ENCODE measurements at regions not wholly inside any gene's neighbourhood (a gene's known extent, or its start where the extent isn't known, plus 50 kb on each side); places are given as distances from the start of the nearest gene placed in this dataset.

DNA sequence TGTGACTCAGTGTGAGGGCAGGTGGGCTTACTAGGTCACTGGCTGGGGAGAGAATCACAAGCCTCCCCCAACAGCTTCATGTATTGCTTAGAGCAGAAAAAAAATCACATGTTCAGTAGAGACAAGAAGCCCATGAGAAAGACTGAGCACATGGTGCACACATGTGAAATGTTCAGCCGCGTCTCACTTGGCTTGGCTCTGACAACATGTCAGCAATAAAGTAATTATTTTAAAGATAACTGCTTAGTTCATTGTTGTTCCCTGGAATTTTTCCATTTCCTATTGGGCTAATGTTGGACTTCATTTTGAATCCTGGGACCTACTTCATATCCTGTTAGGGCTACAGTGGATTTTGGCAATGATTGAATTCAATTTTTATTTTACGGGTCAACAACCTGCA lies 222.6 kb downstream of the C6orf118 start:
- no peak for DNase-seq (ENCODE audit: low read depth in 2 of 2)

DNA sequence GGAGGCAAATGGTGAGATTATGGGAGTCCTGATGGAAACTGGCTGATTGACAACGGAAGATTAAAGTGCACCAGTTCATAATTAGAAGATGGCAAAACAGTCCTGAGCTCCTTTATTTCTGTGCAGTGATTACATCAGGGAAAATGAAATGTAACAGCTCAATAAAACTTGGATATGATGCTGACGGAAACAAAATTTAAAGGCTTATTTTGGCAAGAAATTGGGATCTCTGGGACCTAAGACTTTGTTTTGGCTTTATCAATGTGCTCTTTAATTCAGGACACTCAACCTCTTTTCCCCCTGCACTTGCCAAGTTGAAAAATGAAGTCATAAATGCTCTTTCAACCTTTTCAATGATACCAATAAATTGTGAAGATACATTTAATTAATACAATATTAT lies 226.8 kb downstream of the C6orf118 start:
- DNase-seq (ENCODE audit: low read depth in 2 of 2) = no peak

DNA sequence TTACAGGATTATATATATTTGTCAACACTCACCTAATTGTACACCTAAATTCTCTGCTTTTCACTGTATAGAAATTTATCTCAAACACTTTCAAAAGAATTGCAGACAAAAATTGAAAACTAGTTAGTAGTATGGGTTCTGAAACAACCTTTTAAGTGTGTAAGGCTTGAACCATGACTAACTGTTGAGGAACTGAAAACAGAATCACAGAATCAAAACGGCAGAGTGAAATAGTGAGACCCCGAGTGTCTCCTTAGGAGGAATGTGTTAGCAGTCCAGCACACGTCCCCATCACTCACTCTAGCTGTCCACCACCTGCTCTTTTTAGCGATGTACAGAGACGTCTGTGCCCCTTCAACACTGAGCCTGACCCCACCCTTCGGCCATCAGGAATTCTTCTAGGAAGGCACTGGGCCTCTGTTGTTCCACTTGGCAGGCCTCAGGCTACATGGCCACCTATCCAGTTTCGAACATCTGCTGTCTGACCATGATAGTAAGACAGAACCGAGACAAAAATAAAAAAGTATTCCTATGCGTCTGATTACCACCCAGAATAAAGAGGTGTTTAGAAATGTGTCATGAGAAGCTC lies 227.4 kb downstream of the C6orf118 start:
- no peak for DNase-seq (ENCODE audit: low read depth in 2 of 2)

DNA sequence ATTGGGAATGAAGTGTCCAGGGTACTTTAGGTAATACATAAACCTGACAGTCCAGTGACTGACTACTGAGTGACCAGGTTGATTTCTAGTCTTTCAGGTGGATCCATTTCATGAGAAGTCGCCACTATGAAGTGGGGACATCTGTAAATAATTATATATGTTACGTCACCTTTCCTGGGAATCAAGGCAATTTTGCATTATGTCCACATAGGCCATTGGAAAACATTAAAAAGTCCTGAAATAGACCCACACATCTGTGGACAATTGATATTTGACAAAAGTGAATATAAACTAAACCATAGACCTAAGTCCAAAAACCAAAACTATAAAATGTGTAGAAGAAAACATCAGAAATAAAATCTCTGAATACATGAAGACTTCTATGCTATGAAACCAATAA lies 231.5 kb downstream of the C6orf118 start:
- no peak for DNase-seq (ENCODE audit: low read depth in 2 of 2)

DNA sequence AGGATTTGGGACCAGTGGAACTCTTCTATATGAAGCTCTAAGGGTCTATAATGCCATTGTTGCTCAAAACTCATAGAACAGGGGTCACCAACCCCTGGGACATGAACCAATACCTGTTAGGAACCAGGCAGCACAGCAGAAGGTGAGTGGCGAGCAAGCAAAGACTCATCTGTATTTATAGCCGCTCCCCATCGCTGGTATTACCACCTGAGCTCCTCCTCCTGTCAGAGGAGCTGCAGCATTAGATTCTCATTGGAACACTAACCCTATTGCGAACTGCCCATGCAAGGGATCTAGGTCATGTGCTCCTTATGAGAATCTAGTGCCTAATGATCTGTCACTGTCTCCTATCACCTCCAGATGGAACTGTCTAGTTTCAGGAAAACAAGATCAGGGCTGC lies 237.5 kb downstream of the C6orf118 start:
- no peak for DNase-seq (ENCODE audit: low read depth in 2 of 2)

DNA sequence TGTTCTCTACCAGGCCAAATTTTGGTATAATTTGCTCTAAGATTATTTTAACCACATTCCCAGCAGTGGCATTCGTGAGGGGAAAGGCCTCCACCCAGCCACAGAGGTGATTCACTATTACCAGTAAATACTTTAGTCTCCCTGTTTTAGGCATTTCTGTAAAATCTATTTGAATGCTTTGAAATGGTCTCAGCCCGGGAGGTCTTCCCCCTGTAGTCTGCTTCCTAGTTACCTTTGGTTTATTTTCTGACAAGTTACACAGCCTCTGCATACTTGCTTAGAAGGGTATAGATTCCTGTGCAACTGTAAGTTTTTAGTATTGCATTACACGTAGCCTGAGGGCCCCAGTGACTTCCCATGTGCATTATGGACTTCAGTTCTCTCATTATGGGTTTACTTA lies 248.7 kb downstream of the C6orf118 start:
- DNase-seq (ENCODE audit: low read depth in 2 of 2) = no peak

DNA sequence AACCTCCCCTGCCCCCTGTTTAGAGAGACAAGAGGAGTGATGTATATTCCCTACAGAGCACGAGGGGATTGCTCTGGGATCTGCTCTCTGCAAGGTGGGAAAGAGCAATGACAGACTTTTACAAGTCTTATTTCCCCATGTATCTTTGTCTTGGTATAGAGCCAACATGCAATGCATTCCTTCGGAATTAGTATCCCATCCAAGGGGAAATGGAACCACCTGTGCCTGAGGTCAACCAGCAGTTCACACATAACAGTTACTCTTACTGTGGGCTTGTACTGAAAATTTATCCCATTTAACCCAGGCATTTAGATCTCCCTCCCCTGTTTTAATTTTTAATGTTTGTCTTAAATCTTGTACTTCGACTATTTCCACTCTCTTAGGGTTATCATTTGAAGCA lies 250.4 kb downstream of the C6orf118 start:
- no peak for DNase-seq (ENCODE audit: low read depth in 2 of 2)

DNA sequence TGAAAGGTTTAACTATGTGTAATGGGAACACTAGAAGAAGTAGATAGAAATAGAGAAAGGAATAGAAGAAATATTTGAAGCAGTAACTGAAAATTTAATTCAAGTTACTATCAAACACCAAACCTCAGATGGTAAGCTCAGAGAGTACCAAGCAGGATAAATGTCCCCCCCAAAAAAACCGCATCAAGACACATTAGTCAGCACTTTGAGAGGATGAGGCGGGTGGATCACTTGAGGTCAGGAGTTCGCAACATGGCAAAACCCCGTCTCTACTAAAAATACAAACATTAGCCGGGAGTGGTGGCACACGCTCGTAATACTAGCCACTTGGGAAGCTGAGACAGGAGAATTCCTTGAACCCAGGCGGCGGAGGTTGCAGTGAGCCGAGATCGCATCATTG lies 253.1 kb downstream of the C6orf118 start:
- DNase-seq (ENCODE audit: low read depth in 2 of 2) = no peak

DNA sequence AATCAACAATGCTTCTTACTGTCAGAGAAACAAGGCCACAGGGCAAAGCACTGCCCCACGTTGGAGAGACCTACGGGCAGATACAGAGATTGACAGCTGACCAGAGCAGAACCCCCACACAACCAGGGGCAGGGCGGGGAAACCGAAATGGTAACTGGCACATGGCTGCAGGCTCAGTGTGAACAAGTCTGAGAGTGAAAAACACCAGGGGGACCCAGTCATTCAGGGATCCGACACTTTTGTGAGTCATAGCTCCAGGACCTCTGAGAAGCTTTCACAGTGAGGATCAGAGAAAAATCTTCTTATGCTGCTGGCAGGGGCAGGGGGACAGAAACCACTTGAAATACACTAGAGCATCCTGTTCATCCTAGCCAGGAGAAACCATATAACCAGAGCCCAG lies 254.2 kb downstream of the C6orf118 start:
- DNase-seq (ENCODE audit: low read depth in 2 of 2) = no peak

DNA sequence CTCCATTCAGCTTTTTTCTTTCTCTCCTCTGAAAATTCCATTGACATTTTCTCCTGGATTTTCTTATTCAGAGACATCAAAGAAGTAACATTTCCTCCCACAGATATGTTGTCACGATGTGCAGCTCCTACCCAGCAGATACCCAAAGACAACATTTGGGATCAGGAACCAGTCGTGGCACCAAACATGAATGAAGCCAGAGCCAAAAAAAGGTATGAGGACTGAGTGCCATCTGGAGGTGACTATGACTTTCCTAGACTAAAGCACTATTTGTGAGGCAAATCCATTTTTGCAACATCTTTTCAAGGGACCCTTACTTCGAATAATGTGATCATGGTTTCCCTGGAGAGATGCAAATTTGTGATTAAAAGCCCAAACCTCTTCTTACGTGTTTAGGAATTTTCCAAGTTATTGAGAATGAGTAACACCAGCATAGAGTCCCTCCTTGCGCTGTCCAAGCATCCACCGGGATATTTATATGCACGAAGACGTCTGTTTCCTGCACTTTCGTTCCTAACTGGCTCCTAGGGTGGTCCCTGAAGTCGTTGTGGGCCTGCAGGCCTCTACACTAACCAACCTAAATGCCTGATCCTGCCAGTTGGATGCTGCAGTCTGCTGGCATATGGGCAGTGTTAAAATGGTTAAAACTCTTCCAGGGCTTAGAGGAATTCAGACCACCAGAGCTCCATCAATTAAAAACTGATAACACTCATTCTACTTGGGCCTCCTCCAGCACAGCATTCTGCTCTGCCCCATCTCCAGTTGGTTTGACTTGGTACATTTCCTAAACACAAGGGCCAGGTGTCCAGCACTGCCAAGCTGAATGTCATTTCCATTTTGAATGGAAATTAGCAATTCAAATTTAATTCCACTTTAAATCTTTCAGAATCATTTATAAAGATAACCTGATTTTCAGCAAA lies 256.6 kb downstream of the C6orf118 start:
- DNase-seq (ENCODE audit: low read depth in 2 of 2) = no peak

DNA sequence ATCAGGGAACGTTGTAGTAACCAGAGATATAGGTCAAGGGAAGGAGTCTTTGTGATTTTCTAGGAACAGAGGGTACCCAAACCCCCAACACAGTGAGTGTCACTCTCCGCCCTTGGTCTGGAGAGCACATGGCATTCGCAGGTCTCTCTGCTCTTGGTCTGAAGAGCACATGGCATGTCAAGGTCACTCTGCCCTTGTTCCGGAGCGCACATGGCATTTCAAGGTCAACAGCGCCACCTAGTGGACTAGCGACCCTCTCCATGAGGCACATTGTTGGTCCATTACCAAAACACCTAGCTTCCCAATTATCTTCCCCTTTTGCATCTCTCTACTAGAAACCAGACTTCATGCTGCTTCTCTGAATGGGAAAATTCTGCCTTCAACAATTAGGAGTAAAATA lies 260.0 kb downstream of the C6orf118 start:
- no peak for DNase-seq (ENCODE audit: low read depth in 2 of 2)

DNA sequence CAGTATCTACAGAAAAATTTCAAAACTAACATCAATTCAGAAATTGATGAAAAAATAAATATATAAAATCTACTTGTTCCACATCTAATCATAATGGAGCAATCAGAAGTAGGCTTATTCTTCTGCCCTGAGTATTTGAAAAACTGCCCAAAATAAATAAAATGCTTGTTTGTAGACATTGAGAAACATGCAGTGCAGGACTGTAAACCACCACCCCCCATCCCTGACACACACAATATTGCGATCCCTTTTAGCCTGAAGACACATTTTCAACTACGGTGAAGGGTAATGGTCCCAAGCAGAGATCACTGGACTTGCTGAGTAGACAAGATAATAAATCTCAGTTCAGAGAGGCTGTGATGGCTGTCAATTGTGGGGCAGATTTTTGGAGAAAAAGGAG lies 261.5 kb downstream of the C6orf118 start:
- DNase-seq (ENCODE audit: low read depth in 2 of 2) = no peak

DNA sequence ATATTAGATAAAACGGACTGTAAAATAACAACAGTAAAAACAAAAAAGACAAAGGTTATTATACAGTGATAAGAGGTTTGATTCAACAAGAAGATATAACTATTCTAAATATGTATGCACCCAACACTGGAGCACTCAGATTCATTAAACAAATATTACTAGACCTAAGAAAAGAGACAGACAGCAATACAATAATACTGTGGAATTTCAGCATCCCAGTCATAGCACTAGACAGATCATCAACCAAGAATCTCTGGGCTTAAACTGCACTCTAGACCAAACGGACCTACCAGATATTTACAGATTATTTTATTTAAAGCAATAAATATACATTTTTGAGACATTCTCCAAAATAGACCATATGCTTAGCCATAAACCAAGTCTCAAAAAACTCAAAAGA lies 263.8 kb downstream of the C6orf118 start:
- no peak for DNase-seq (ENCODE audit: low read depth in 2 of 2)

DNA sequence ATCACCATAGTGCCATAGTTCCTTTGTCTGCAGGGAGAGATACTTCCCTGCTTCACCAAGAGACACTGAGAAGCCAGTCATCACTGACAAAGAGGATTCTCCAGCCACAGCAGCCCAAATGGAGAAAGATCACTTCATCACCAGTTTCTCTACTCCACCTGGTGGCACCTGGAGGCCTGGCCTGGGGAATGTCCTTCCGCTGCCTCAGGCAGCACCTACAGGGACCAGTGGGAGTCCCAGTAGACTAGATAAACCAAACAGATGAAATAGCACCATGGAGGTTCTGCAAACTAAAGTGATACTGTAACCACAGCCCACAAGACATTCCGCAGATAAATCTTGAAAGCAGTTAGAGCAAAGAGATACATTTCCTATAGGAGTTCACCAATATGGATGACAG lies 266.5 kb downstream of the C6orf118 start:
- no peak for DNase-seq (ENCODE audit: low read depth in 2 of 2)

DNA sequence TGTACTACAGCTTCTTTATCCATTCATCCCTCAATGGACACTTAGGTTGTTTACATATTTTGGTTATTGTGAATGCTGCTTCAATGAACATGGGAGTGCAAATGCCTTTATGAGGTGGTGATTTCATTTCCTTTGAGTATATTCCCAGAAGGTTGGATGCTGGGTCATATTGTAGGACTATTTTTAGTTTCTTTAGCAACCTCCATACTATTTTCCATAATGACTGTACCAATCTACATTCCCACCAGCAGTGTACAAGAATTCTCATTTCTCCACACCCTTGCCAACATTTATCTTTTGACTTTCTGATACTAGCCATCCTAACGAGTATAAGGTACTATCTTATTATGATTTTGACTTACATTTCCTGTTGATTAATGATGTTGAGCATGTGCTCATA lies 269.0 kb downstream of the C6orf118 start:
- DNase-seq (ENCODE audit: low read depth in 2 of 2) = no peak

DNA sequence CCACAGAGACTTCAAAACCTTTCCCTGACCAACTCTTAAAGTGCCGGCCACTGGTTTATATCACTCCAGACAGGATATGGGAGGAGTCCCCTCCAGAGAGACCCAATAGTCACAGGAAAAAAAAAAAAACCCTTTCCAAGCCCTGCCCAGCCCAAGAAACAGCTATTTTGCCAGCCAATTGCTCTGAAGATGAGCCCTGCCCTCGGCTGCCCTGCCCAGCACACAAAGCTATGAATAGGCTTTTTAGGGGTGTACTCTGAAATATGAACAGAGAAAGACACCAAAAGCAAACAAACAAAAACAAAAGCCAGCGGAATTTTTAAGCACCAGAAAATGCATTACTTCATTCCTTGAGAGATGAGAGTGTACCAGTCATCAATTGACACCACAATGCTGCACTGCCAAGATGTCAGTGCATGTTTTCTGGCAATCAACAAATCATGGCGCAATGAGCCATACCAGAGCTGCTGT lies 275.1 kb downstream of the C6orf118 start:
- DNase-seq (ENCODE audit: low read depth in 2 of 2) = no peak

DNA sequence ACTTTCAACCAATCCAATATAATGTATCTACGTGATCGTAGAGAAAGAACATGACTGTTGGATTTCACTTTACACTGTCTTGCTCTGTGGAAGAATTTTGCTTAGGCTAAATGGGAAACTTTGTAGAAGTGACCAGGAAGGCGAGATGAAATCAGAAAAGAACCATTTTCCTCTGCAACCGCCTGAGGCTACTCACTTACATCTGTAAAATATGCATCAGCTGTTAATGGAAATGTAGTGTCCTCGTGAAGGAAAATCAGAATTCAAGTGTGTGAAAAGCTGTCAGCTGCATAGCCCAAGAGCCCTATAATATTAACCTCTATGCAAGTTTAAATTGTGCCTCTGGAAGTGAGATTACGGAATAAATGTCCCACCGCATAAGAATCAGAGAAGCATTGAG lies 277.9 kb downstream of the C6orf118 start:
- DNase-seq (ENCODE audit: low read depth in 2 of 2) = no peak

DNA sequence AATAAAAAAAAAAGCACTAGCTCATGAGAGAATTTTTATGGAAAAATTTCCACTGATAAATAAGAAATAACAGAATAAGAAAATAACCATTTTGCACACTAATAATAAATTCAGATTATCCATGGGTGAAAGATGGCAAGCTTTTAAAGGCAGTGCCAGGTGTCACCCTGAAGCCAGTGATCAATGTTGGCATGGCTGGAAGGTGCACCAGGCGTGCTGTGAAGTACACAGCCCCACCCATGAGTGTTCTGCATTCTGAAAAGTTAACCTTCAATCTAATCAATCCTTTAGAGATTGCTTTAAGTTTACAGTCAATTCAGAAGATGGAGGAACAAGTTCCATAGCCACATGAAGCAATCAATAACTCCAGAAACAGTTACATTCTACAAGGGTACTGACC lies 284.4 kb downstream of the C6orf118 start:
- DNase-seq (ENCODE audit: low read depth in 2 of 2) = no peak

DNA sequence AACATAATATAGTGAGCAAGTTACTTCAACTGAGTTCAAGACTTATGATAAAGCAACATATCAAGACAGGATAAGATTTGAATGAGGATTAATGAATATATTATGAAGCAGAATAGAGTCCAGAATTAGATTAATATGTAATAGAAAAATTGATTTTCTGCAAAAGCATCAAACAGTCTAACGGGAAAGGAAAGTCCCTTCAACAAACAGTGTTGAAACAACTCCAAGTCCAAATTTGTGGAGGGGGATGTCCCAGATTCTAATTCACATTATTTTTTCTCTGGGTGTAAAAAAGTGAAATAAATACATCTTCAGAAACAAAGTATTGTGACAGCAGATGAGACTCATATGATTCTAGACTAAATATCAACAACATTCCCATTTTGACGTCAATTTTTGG lies 289.7 kb downstream of the C6orf118 start:
- DNase-seq (ENCODE audit: low read depth in 2 of 2) = no peak

DNA sequence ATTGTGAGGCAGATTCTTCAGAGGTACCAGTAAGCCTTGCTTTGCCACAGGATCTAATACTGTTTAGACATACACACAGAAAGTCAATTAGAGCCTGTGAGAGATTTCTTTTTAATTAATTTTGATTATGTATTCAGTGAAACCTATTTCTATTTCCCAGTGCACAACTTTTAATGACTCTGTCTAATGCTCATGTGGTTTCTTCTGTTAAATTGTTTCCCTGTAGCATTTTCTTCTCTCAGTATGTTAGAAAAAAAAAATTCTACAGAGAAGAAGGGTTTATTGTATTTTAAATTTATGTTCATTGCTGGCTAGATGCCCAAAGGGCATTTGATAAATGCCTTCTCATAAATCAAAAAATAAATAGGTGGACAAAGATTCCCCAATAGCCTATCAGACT lies 293.7 kb downstream of the C6orf118 start:
- DNase-seq (ENCODE audit: low read depth in 2 of 2) = no peak

DNA sequence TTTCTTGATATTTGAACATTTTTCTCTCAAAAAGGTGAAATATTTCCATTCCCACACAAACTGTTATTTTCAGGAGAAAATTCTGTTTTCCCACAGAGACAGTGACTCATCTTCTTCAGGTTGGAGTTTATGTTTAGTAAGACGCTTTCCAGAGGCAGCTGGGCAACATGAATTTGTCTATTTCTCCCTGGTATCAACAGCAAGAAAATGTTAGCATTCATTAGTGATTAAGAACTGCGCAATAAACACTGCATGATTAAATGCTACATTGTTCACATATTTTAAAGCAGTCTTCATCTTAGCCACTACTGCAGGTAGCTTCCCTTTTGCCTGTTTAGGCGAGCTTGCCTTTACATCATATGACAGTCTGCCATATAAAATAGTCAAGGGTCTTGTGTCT lies 295.7 kb downstream of the C6orf118 start:
- DNase-seq (ENCODE audit: low read depth in 2 of 2) = no peak

DNA sequence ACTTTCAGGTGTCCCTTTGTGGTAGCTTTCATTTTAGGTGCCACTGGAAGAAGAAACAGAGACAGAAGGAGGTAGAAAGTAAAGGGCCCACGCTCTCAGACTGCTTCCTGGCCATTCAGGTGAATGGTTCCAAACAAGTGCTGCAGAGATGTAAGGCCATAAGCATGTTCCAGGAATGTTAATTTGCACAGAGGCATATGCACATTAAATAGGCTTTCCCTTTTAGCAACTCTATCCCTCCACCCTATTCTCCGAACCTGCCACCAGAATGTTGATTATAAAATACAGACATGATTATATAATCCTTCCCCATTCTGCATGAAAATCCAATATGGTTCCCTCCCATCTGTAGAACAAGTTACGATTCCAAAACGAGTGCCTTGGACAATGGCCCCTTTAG lies 297.2 kb downstream of the C6orf118 start:
- no peak for DNase-seq (ENCODE audit: low read depth in 2 of 2)
